A549 (cell line): ENCODE measurements at regions not wholly inside any gene's neighbourhood (a gene's known extent, or its start where the extent isn't known, plus 50 kb on each side); places are given as distances from the start of the nearest gene placed in this dataset.

Experiments
- CEBPB ChIP-seq, 2 experiments: fragments of >200 bp in 1 of 2; sonication (Bioruptor Twin) in 1 of 2; formaldehyde crosslinking in 1 of 2; IDR thresholded peaks; 2 replicates each; pipeline ENCODE4 v1.6.1; 2012 to 2016
- CHD4 ChIP-seq: fragments of 200-600 bp; sonication (generic); IDR thresholded peaks from 2 replicates; pipeline ENCODE4 v1.6.1; 2016; ENCODE audit warnings: antibody characterized with exemption, mild to moderate bottlenecking, borderline replicate concordance
- EP300 ChIP-seq, 2 experiments: fragments of >200 bp; sonication (Bioruptor Twin); formaldehyde crosslinking; IDR thresholded peaks; 2 replicates in 1 of 2; 3 replicates in 1 of 2; pipeline ENCODE4 v1.6.1; 2016 to 2017
- NR3C1 ChIP-seq: fragments of >200 bp; sonication (Bioruptor Twin); formaldehyde crosslinking; IDR thresholded peaks from 3 replicates; pipeline ENCODE4 v1.6.1; 2017
- POLR2A ChIP-seq: IDR thresholded peaks from 2 replicates; pipeline ENCODE4 v1.6.1; 2012; ENCODE audit warnings: mild to moderate bottlenecking, low read length
- SMC3 ChIP-seq: fragments of >200 bp; sonication (Bioruptor Twin); formaldehyde crosslinking; IDR thresholded peaks from 3 replicates; pipeline ENCODE4 v1.6.1; 2018; ENCODE audit warnings: inconsistent platforms
- TP53 ChIP-seq: fragments of 250-450 bp; sonication (Bioruptor Pico); IDR thresholded peaks from 2 replicates; pipeline ENCODE4 v1.5.0; 2021; ENCODE audit warnings: mild to moderate bottlenecking, moderate library complexity
- ZFP36 ChIP-seq: fragments of 450-650 bp; IDR thresholded peaks from 2 replicates; pipeline ENCODE4 v1.6.1; 2014; ENCODE audit warnings: borderline replicate concordance; ENCODE audit not compliant: partially characterized antibody
- TF ChIP-seq, protein P1 (sequence below): fragments of >200 bp; sonication (Bioruptor Twin); formaldehyde crosslinking; IDR thresholded peaks from 3 replicates; pipeline ENCODE4 v1.5.1; 2016
- TF ChIP-seq, protein P2 (sequence below): IDR thresholded peaks from 2 replicates; pipeline ENCODE4 v1.6.1; 2012
- TF ChIP-seq, protein P3 (sequence below): fragments of 200-600 bp; sonication (generic); IDR thresholded peaks from 2 replicates; pipeline ENCODE4 v1.6.1; 2016; ENCODE audit warnings: antibody characterized with exemption, mild to moderate bottlenecking, moderate library complexity

DNA sequence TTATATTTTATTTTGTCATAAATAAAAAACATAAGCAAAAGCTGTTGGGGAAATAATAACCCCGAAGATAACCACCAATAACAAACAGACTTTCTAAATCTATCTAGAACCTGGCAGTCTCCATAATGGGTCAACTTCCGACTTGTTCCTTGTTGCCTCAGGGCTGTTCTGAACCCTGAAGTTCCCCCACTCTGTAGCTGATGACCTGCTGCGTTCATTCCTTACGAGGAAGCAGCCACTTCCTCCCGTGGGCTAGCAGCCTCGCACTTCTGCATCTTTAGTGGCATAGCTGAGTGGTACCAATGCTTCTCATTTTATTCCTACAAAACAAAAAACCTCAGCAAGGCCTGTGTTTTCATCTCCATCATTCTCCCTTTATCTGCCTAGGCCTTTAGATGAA is 103.0 kb downstream of the PLEKHG1 start:
- TF ChIP-seq, protein P1, sequence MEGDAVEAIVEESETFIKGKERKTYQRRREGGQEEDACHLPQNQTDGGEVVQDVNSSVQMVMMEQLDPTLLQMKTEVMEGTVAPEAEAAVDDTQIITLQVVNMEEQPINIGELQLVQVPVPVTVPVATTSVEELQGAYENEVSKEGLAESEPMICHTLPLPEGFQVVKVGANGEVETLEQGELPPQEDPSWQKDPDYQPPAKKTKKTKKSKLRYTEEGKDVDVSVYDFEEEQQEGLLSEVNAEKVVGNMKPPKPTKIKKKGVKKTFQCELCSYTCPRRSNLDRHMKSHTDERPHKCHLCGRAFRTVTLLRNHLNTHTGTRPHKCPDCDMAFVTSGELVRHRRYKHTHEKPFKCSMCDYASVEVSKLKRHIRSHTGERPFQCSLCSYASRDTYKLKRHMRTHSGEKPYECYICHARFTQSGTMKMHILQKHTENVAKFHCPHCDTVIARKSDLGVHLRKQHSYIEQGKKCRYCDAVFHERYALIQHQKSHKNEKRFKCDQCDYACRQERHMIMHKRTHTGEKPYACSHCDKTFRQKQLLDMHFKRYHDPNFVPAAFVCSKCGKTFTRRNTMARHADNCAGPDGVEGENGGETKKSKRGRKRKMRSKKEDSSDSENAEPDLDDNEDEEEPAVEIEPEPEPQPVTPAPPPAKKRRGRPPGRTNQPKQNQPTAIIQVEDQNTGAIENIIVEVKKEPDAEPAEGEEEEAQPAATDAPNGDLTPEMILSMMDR, result no peak
- no peak for TF ChIP-seq CEBPB (IDR thresholded peaks at IDR 0.05)
- no peak for TF ChIP-seq NR3C1
- TF ChIP-seq, protein P2, sequence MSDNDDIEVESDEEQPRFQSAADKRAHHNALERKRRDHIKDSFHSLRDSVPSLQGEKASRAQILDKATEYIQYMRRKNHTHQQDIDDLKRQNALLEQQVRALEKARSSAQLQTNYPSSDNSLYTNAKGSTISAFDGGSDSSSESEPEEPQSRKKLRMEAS, result no peak
- TF ChIP-seq, protein P3, sequence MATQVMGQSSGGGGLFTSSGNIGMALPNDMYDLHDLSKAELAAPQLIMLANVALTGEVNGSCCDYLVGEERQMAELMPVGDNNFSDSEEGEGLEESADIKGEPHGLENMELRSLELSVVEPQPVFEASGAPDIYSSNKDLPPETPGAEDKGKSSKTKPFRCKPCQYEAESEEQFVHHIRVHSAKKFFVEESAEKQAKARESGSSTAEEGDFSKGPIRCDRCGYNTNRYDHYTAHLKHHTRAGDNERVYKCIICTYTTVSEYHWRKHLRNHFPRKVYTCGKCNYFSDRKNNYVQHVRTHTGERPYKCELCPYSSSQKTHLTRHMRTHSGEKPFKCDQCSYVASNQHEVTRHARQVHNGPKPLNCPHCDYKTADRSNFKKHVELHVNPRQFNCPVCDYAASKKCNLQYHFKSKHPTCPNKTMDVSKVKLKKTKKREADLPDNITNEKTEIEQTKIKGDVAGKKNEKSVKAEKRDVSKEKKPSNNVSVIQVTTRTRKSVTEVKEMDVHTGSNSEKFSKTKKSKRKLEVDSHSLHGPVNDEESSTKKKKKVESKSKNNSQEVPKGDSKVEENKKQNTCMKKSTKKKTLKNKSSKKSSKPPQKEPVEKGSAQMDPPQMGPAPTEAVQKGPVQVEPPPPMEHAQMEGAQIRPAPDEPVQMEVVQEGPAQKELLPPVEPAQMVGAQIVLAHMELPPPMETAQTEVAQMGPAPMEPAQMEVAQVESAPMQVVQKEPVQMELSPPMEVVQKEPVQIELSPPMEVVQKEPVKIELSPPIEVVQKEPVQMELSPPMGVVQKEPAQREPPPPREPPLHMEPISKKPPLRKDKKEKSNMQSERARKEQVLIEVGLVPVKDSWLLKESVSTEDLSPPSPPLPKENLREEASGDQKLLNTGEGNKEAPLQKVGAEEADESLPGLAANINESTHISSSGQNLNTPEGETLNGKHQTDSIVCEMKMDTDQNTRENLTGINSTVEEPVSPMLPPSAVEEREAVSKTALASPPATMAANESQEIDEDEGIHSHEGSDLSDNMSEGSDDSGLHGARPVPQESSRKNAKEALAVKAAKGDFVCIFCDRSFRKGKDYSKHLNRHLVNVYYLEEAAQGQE, result no peak
- TF ChIP-seq POLR2A, result no peak
- no peak for TF ChIP-seq SMC3
- TF ChIP-seq EP300 (IDR thresholded peaks at IDR 0.05), result no peak
- no peak for TF ChIP-seq CHD4
- TF ChIP-seq ZFP36, result no peak
- no peak for TF ChIP-seq TP53 (CRISPR knock-in tag)
